ENCODE measurements at regions not wholly inside any gene's neighbourhood (a gene's known extent, or its start where the extent isn't known, plus 50 kb on each side); places are given as distances from the start of the nearest gene placed in this dataset.
"Not testable (repeated sequence)": the region's sequence is repeated elsewhere in the genome, so short reads cannot be mapped to it uniquely, and the experiment has no call there.

DNA sequence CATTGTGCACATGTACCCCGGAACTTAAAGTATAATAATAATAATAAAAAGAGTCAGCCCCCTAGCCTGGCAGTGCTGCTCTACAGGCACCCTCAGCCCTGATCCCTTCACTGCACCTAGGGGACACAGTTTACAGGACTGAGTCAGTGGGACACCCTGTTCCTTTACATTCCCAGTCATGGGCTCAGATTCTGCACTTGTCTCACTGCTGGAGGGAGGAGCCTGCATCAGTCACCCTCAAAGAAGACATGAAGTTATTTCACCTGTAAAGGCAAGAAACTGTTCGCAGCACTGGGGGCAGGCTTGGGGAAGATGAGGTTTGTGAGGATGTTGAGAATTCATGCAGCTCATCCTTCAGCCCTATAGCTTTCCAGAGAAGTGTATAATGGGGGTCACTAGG lies 50.7 kb upstream of the VPREB1 start:
- no peak for FAIRE-seq

GRCh38 chr22:22193462-22193861 lies 51.1 kb upstream of the VPREB1 start:
- not testable (repeated sequence) for FAIRE-seq; DNase-seq (ENCODE audit: insufficient read length, low spot score)

More for the DNA sequence above, 50.7 kb upstream of the VPREB1 start:
- DNase-seq (ENCODE audit: insufficient read length, low spot score) = no peak

- not testable (repeated sequence) for FAIRE-seq; DNase-seq (ENCODE audit: insufficient read length, low spot score)
Measured at GRCh38 chr22:22193006-22193405, 51.6 kb upstream of the VPREB1 start.

DNA sequence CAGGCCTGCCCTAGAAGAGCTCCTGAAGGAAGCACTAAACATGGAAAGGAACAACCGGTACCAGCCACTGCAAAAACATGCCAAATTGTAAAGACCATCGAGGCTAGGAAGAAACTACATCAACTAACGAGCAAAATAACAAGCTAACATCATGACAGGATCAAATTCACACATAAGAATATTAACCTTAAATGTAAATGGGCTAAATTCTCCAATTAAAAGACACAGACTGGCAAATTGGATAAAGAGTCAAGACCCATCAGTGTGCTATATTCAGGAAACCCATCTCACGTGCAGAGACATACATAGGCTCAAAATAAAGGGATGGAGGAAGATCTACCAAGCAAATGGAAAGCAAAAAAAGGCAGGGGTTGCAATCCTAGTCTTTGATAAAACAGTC lies 54.8 kb upstream of the VPREB1 start:
- not testable (repeated sequence) for FAIRE-seq

GRCh38 chr22:22187863-22188262 lies 56.7 kb upstream of the VPREB1 start:
- not testable (repeated sequence) for FAIRE-seq; DNase-seq (ENCODE audit: insufficient read length, low spot score)

More for the DNA sequence above, 54.8 kb upstream of the VPREB1 start:
- DNase-seq (ENCODE audit: insufficient read length, low spot score) = not testable (repeated sequence)

DNA sequence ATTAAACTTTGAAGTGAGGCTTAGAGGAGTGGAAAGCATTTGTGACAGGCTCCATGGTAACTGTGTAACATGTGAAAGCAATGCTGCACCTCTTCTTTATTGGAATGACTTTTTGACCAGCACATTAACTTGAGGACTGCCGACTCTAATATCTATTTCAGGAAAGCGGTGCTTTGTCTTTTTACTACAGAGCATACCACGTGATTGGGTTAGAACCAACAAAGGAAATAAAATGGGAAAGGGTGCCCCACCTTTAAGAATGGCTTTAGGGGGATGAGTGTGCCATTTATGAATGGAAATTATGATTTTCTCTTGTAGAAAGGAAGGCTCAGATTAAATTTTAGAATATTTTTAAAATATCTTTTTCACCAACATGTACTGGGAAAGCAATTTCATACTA lies 57.3 kb upstream of the VPREB1 start:
- DNase-seq (ENCODE audit: insufficient read length, low spot score) (no peak), FAIRE-seq (no peak)

DNA sequence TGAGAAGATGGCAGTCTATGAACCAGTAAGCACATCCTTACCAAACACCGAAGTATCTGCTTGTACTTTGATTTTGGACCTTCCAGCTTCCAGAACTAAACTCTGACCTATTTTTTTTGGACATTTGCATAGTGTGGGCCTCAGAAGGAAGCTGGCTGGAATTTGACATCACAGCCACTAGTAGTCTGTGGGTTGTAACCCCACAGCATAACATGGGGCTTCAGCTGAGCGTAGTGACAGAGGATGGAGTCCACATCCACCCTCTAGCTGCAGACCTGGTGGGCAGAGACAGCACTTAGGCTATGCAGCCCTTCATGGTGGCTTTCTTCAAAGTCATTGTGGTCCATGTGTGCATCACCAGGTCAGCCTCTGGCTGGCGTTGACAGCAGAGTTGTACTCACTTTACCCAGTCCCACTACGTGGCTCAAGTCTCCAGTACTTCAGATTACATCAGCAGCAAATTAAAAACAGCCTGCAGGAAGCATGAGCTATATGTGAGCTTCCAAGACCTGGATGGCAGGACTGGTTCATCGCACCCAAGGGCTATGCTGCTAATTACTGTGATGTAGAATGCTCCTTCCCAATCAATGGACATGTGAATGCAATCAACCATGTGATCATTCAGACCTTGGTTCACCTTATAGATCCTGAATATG lies 58.6 kb upstream of the VPREB1 start:
- no peak for DNase-seq (ENCODE audit: insufficient read length, low spot score)
- no peak for FAIRE-seq

GRCh38 chr22:22185217-22185616 lies 59.4 kb upstream of the VPREB1 start:
- FAIRE-seq = no peak
- DNase-seq (ENCODE audit: insufficient read length, low spot score) = no peak

DNA sequence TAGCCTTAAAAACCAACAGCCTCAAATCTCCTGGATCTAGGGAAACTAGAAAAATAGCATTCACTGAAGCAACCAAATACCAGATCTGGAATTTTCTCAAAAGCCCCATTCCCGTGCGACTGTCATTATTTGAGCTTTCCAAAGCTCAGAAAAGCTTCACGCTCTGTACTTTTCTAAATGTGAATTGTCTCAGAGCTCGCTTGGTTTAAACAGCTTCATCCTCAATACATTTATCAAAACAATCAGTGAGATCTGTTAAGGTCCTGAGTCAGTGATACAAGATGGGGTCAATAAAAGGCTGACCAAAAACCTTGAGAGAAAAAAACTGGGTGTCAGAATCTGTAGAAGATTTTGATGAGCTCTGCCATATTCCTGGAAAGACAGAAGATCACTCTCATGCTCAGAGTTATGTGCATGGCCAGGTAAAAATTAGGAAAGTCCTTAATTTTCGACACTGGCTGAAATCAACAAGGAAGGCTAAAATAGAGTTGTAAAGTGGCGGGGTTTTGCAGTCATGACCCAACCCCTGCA lies 60.2 kb upstream of the VPREB1 start:
- FAIRE-seq (no peak), DNase-seq (ENCODE audit: insufficient read length, low spot score) (no peak)

GRCh38 chr22:22182990-22183264 lies 61.7 kb upstream of the VPREB1 start:
- FAIRE-seq (no peak), DNase-seq (ENCODE audit: insufficient read length, low spot score) (no peak)

DNA sequence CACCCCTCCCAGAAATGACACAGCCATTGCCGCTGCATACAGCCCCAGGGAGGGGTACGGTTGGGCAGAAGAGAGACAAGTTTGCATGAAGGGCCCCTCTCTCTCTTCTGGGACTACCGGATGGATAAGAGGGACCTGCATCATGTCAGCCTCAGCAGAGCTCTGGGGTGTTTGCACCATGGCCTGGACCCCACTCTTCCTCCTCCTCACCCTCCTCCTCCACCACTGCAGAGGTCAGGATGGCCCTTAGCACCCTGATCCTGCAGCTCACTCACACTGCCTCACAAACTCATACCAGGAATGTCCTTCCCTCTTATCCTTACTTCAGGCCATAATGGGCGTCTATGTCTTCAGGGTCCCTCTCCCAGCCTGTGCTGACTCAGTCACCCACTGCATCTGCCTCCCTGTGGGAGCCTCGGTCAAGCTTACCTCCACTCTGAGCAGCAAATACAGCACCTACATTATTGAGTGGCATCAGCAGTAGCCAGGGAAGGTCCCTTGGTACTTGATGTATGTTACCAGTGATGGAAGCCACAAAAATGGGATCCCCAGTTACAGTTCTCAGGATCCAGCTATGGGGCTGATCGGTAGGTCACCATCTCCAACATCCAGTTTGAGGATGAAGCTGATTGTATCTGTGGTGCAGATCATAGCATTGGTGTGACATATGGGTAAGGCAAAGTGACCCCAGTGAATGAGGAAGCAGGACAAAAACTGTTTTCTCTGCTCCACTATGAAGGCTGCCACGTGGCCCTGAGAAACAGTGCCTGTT lies 62.2 kb upstream of the VPREB1 start:
- no peak for FAIRE-seq

DNA sequence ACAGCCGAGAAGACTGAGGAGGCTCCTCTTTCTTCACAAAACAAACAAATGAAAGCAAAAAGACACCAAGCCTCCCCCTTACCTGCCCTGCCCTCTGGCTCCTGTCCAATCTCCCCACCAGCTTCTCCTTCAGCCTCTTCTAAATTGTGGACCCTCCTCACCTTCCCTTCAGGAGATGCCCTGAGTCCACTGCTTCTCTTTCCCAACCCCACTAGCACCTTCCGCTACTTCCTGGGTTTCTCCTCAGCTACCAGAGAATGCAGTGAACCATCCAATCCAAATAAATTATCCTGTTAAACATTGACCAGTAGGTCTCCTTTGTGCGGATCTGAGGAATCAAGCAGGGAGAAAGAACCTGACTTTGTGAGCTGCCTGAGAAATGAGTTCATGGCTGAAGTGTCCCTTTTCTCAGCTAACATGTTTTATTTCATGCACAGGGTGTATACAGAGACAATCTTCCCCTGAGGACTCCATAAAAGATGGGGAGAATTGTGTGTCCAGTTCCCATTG lies 63.2 kb upstream of the VPREB1 start:
- FAIRE-seq (no peak), DNase-seq (ENCODE audit: insufficient read length, low spot score) (no peak)

More for the DNA sequence above, 62.2 kb upstream of the VPREB1 start:
- no peak for DNase-seq (ENCODE audit: insufficient read length, low spot score)

GRCh38 chr22:22180738-22181285 lies 63.8 kb upstream of the VPREB1 start:
- FAIRE-seq (no peak), DNase-seq (ENCODE audit: insufficient read length, low spot score) (no peak)

DNA sequence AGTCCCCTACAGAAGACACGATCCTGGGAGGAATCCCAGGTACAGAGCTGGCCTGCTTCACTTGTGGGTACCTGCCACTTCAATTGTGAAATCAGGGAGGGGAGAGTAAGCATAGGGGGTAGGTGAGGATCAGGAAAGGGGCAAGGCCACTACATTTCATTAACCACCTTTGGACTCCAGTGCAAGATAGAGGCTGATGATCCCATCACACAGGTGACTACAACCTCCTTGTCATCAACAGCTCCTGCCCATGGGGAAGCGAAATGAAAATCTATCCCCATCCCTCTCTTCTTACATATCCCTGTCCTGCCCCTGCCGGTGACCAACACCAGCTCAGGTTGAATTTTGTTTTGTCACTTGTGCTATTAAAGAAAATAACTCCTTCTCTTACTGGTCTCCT lies 64.7 kb upstream of the VPREB1 start:
- FAIRE-seq (no peak), DNase-seq (ENCODE audit: insufficient read length, low spot score) (no peak)

DNA sequence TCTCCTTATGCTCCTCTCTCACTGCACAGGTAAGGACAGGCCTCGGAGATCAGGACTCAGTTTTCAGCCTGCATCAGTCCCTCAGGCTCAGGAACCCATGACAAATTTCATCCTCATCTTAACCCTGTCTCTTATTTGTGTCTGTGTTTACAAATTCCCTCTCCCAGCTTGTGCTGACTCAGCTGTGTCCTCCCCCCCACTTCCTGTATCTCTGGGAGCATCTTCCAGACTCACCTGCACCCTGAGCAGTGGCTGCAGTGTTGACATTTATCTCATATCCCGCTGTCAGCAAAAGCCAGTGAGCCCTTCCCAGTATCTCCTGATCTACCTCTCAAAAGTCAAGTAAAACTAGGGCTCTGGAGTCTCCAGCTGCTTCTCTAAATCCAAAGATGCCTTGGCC lies 65.6 kb upstream of the VPREB1 start:
- DNase-seq (ENCODE audit: insufficient read length, low spot score) = no peak
- no peak for FAIRE-seq

- DNase-seq (ENCODE audit: insufficient read length, low spot score) (no peak), FAIRE-seq (no peak)
Measured at GRCh38 chr22:22178355-22178965, 66.1 kb upstream of the VPREB1 start.

DNA sequence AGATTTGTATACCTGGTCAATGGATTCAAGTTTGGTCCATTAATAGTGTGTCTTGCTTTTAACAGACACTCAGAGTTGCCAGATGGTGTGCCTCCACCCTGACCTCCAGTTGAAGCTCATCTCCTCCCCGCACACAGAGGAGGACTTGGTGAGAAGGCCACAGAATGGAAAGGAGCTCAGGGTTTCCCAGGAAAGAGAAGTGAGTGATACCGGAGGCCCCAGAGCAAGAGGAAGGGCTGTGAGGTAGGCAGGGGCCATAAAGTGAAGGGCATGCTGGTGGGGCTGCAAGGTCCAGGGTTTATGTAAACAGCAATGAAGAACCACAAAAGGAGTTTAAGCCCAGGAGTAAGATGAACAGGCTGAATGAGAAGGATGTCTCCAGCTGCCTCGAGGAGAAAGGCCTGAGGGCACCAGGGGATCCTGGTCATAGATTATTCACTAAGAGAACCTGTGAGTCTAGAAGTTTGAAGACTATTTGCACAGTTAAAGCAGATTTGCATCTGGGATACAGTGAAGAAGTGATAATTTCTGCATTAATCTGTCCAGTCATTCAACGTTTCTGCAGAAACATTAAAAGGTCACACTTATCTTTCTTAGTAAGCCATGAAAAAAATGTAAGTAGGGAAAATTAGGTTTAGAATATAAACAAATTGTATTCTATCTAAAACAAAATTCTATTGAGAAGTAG lies 67.5 kb upstream of the VPREB1 start:
- DNase-seq (ENCODE audit: insufficient read length, low spot score) (no peak), FAIRE-seq (no peak)

GRCh38 chr22:22172896-22173628 lies 71.5 kb upstream of the VPREB1 start:
- not testable (repeated sequence) for DNase-seq (ENCODE audit: insufficient read length, low spot score); FAIRE-seq

GRCh38 chr22:22171357-22172218 lies 73.0 kb upstream of the VPREB1 start:
- FAIRE-seq = no peak
- no peak for DNase-seq (ENCODE audit: insufficient read length, low spot score)
